Stimulated activated memory B cell treated with anti-CD40 and anti-IgM and Interleukin-4, amounts not matched to agents 10 μg/mL and 1 μg/mL and 100 μg/mL, for 72 hours (primary cell): ENCODE measurements at regions not wholly inside any gene's neighbourhood (a gene's known extent, or its start where the extent isn't known, plus 50 kb on each side); places are given as distances from the start of the nearest gene placed in this dataset.

Source experiments
- ATAC-seq: fragments of 150-1000 bp; cut with Tn5 transposase; 2 replicates; pipeline ENCODE4 v1.10.0; 2021
- H3K27ac Mint-ChIP-seq: one replicate; pipeline ENCODE4 v1.8.0; 2022; ENCODE audit warnings: mild to moderate bottlenecking, mixed read lengths
- H3K27me3 Mint-ChIP-seq: one replicate; pipeline ENCODE4 v1.8.0; 2022; ENCODE audit warnings: mixed read lengths
- H3K36me3 Mint-ChIP-seq: one replicate; pipeline ENCODE4 v1.8.0; 2022; ENCODE audit warnings: mixed read lengths
- H3K4me1 Mint-ChIP-seq: one replicate; pipeline ENCODE4 v1.8.0; 2022; ENCODE audit warnings: mixed read lengths
- H3K4me3 Mint-ChIP-seq: one replicate; pipeline ENCODE4 v1.8.0; 2022; ENCODE audit warnings: mild to moderate bottlenecking, moderate library complexity, mixed read lengths
- H3K9me3 Mint-ChIP-seq: one replicate; pipeline ENCODE4 v1.8.0; 2022; ENCODE audit warnings: mixed read lengths

DNA sequence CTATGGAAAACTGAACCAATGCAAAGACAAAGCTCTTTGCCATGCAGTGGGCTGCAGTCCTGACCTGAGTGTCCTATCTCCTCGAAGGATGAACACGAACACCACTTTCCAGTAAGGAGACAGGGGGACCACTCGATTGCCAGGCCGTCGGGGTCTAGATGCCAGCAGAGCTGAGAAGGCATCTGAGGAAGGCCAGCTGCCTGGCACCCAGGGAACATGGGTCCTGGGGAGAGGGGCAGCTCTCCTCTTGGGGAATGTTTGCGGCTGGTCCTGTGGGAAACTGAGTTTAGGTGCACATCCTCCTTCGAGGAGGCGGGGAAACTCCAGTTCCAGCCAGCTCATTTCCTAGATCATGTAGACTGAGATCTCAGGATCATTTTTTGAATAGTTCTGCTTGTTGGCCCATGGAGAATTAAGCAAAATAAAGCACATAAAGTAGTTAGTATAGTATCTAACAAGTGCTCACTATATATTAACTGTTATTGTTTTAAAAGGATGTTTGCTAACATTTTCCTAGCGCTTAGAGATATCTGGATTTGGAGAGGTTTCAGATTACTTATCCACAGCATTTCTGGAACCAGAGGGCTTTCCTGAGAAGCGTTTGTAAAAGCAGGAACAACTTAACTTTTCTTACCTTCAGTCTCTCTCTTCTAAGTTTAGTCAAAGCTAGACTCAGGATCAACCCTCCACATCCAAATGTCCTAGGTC is 225.3 kb upstream of the FOXQ1 start:
- no peaks in the 10 kb centered on the region for H3K27me3 Mint-ChIP-seq
- H3K4me1 Mint-ChIP-seq, result no peaks in the 10 kb centered on the region
- H3K27ac Mint-ChIP-seq, result no peak overlapping the region
- ATAC-seq, result no peak
- H3K36me3 Mint-ChIP-seq, result no peaks in the 10 kb centered on the region
- H3K9me3 Mint-ChIP-seq, result no peaks in the 10 kb centered on the region
- no peak overlapping the region for H3K4me3 Mint-ChIP-seq

DNA sequence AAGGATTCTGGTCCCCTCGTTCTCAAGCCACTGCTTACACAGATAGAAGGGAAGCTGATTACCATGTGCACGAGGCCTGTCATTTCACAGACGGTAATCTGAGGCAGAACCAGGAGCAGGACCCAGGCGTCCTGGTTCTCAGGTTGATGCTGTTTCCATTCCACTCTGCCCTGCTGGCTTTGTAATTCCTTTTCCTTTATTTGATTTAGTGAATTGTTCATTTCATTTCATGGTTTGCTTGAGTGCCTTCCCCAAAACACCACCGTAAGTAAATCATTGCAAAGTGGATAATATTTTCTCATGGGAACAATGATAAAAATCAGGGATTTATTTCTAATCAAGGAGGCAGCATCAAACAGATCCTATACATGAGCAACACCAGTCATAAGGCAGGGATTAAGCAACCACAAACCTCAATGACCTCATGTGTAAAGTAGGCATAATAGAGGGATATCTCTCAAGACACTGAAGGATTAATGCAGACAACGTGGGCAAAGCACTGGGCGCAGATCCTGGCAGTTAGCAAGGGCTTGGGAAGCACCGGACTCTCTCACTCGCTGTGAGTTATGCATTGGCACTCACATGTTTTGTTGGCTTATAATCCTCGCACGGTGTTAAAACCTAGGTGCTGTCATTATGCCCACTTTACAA is 229.5 kb upstream of the FOXQ1 start:
- no peak for ATAC-seq
- no peaks in the 10 kb centered on the region for H3K9me3 Mint-ChIP-seq
- no peaks in the 10 kb centered on the region for H3K27me3 Mint-ChIP-seq
- no peak overlapping the region for H3K4me3 Mint-ChIP-seq
- no peak overlapping the region for H3K27ac Mint-ChIP-seq
- no peaks in the 10 kb centered on the region for H3K4me1 Mint-ChIP-seq
- no peaks in the 10 kb centered on the region for H3K36me3 Mint-ChIP-seq

DNA sequence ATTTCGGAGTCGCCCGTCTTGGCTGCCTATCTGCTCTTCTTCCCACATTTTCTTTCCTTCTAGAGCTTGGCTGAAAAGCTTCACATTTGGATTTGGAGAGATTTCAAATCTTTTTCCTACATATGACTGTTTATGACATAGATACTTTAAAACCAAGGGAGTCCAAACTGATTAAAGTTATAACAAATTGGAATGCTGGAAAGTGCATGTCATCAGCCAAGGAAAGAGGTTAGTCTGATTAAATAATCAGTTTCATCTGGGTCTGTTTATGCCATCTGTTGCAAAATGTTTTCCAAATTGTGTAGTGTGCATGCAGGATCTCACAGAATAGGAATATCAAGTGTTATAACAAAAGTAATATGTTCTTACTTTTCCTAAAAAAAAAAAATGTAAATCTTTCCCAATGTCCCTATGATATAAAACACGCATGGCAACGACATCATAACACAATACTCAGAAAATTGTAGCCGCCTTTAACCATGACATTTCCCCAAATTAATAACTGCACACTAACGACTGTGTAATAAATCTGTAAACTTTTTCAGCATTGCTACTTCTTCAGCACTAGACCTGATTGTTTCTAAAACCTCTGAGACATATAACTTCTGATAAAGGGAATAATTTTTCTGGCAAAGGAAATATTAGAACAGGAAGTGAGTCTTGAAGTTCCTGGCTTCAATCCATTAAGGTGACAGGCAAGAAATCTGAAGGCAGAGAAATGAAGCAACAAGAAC is 230.2 kb upstream of the FOXQ1 start:
- no peaks in the 10 kb centered on the region for H3K27me3 Mint-ChIP-seq
- H3K4me1 Mint-ChIP-seq, result no peaks in the 10 kb centered on the region
- no peak overlapping the region for H3K4me3 Mint-ChIP-seq
- no peaks in the 10 kb centered on the region for H3K36me3 Mint-ChIP-seq
- no peak for ATAC-seq
- H3K9me3 Mint-ChIP-seq, result no peaks in the 10 kb centered on the region
- H3K27ac Mint-ChIP-seq, result no peak overlapping the region

GRCh38 chr6:1080453-1081337 is 231.2 kb upstream of the FOXQ1 start:
- ATAC-seq, result no peak
- no peaks in the 10 kb centered on the region for H3K36me3 Mint-ChIP-seq
- H3K27me3 Mint-ChIP-seq, result peaks cover 9% of the 10 kb centered on the region
- no peak overlapping the region for H3K4me3 Mint-ChIP-seq
- H3K4me1 Mint-ChIP-seq, result no peaks in the 10 kb centered on the region
- H3K27ac Mint-ChIP-seq, result no peak overlapping the region
- H3K9me3 Mint-ChIP-seq, result no peaks in the 10 kb centered on the region

GRCh38 chr6:1079525-1079924 is 232.4 kb upstream of the FOXQ1 start:
- no peak overlapping the region for H3K27ac Mint-ChIP-seq
- ATAC-seq, result no peak
- H3K9me3 Mint-ChIP-seq, result no peaks in the 10 kb centered on the region
- peaks cover 13% of the 10 kb centered on the region for H3K27me3 Mint-ChIP-seq
- no peaks in the 10 kb centered on the region for H3K36me3 Mint-ChIP-seq
- no peak overlapping the region for H3K4me3 Mint-ChIP-seq
- H3K4me1 Mint-ChIP-seq, result no peaks in the 10 kb centered on the region

- H3K4me1 Mint-ChIP-seq, result no peaks in the 10 kb centered on the region
- H3K27me3 Mint-ChIP-seq, result peaks cover 13% of the 10 kb centered on the region
- H3K9me3 Mint-ChIP-seq, result no peaks in the 10 kb centered on the region
- H3K27ac Mint-ChIP-seq, result no peak overlapping the region
- ATAC-seq, result no peak
- no peaks in the 10 kb centered on the region for H3K36me3 Mint-ChIP-seq
- no peak overlapping the region for H3K4me3 Mint-ChIP-seq
Observed at GRCh38 chr6:1077478-1078416, 234.2 kb upstream of the FOXQ1 start.

- no peak overlapping the region for H3K4me3 Mint-ChIP-seq
- no peaks in the 10 kb centered on the region for H3K36me3 Mint-ChIP-seq
- H3K9me3 Mint-ChIP-seq, result no peaks in the 10 kb centered on the region
- H3K27ac Mint-ChIP-seq, result no peak overlapping the region
- no peaks in the 10 kb centered on the region for H3K4me1 Mint-ChIP-seq
- no peak for ATAC-seq
- H3K27me3 Mint-ChIP-seq, result peaks cover 13% of the 10 kb centered on the region
Observed at GRCh38 chr6:1076531-1077459, 235.1 kb upstream of the FOXQ1 start.

GRCh38 chr6:1075880-1076279 is 236.0 kb upstream of the FOXQ1 start:
- Mint-ChIP-seq H3K27me3 (peaks cover 13% of the 10 kb centered on the region), H3K36me3 (no peaks in the 10 kb centered on the region), H3K27ac (no peak overlapping the region), H3K9me3 (no peaks in the 10 kb centered on the region), H3K4me3 (no peak overlapping the region), H3K4me1 (no peaks in the 10 kb centered on the region)
- ATAC-seq, result no peak

DNA sequence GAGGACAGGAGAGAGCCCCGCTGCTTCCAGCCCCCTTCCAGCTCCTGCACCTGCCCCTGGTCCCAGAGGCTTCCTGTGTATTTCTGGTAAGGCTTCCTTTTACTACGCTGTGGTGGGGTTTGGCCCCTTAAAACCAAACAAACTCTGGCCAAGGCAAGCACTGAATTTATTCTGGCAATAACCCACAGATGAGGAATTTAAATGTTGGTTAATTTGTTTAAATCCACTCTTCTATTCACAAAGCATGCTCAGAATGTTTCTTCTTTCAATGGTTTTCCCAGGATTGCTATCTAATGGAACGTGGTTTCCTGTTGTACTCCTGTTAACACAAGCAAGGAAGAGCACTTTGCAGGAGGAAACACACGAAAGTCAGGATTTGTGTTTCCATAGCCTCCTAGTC is 236.5 kb upstream of the FOXQ1 start:
- Mint-ChIP-seq H3K4me1 (no peaks in the 10 kb centered on the region), H3K27me3 (peaks cover 13% of the 10 kb centered on the region), H3K36me3 (no peaks in the 10 kb centered on the region), H3K27ac (no peak overlapping the region), H3K4me3 (no peak overlapping the region), H3K9me3 (no peaks in the 10 kb centered on the region)
- ATAC-seq, result no peak

- no peak for ATAC-seq
- no peaks in the 10 kb centered on the region for H3K36me3 Mint-ChIP-seq
- H3K4me3 Mint-ChIP-seq, result no peak overlapping the region
- peaks cover 3% of the 10 kb centered on the region for H3K9me3 Mint-ChIP-seq
- no peaks in the 10 kb centered on the region for H3K27me3 Mint-ChIP-seq
- H3K27ac Mint-ChIP-seq, result no peak overlapping the region
- H3K4me1 Mint-ChIP-seq, result no peaks in the 10 kb centered on the region
Observed at GRCh38 chr6:1070085-1070521, 241.8 kb upstream of the FOXQ1 start.

DNA sequence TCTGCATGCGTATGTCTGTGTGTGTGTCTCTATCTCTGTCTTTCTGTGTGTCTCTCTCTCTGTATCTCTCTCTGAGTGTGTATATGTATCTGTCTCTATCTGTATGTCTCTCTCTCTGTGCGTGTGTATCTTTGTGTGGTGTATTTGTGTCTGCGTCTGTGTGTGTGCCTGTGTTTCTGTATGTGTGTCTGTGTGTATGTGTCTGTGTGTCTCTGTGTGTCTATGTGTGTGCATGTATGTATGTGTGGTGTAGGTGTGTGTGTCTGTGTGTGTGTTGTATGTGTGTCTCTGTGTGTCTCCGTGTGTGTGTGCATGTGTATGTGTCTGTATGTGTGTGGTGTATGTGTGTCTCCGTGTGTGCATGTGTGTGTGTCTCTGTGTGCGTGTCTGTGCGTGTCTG is 243.0 kb upstream of the FOXQ1 start:
- no peak overlapping the region for H3K27ac Mint-ChIP-seq
- ATAC-seq, result no peak
- no peaks in the 10 kb centered on the region for H3K27me3 Mint-ChIP-seq
- no peak overlapping the region for H3K4me3 Mint-ChIP-seq
- no peaks in the 10 kb centered on the region for H3K4me1 Mint-ChIP-seq
- H3K9me3 Mint-ChIP-seq, result peaks cover 3% of the 10 kb centered on the region
- no peaks in the 10 kb centered on the region for H3K36me3 Mint-ChIP-seq

DNA sequence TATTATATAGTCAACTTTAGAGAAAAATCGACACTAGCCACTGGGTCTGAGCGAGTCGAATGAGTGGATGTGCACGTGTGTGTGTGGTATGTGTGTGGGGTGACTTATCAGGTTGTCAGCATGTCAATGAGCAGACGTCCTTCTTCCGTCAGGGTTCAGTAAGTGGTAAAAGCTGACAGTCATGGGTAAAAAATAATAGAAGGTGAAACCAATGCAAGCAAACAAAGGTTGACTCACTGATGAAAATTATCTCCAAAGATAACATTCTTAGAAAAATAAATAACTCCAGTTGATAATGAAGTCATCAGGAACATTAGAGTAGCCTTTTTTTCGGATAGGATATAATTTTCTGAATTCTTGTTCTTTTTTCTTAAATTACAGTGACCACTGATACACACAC is 243.8 kb upstream of the FOXQ1 start:
- no peaks in the 10 kb centered on the region for H3K27me3 Mint-ChIP-seq
- no peak overlapping the region for H3K27ac Mint-ChIP-seq
- no peak for ATAC-seq
- no peaks in the 10 kb centered on the region for H3K4me1 Mint-ChIP-seq
- no peaks in the 10 kb centered on the region for H3K36me3 Mint-ChIP-seq
- H3K9me3 Mint-ChIP-seq, result peaks cover 3% of the 10 kb centered on the region
- no peak overlapping the region for H3K4me3 Mint-ChIP-seq

DNA sequence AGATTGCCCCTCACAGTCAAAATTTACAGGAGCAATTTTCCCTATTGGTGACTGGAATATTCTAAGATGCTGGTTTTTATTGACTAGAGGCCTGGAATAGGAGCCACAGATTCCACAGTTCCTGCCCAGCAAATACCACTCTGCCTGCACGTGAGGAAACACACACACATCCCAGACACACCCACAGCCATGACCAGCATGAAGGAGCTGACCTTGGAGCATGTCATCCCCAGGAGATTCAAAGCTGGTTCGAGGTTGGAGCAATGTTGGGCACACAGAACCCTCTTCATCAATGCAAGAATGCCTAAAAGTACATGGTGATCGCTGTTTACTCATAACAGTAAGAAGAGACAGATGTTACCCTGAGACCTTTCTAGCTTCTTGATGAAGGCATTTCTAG is 244.6 kb upstream of the FOXQ1 start:
- Mint-ChIP-seq H3K4me1 (no peaks in the 10 kb centered on the region), H3K27ac (no peak overlapping the region), H3K9me3 (peaks cover 3% of the 10 kb centered on the region), H3K36me3 (no peaks in the 10 kb centered on the region), H3K27me3 (no peaks in the 10 kb centered on the region), H3K4me3 (no peak overlapping the region)
- no peak for ATAC-seq
